ENCODE measurements at regions not wholly inside any gene's neighbourhood (a gene's known extent, or its start where the extent isn't known, plus 50 kb on each side); places are given as distances from the start of the nearest gene placed in this dataset.

DNA sequence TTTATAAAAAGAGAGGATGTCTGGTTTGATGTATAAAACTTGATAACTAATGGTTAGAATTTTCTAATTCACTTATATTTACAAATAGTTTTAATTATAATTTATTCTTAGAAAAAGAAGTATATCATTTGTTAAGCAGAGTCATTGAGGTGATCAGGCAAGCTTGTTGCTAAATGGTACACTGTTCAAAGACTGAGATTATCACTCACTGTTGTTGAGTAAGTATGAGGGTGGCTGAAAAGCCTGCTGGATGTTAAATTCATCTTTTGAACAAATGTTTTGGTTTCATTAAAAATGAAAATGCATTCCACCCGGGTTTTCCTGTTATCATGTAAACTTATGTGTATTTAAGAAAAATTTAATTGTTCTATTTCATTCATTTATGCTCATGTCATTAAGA lies 451.8 kb downstream of the ADAMTS20 start:
- TF ChIP-seq, protein P1, sequence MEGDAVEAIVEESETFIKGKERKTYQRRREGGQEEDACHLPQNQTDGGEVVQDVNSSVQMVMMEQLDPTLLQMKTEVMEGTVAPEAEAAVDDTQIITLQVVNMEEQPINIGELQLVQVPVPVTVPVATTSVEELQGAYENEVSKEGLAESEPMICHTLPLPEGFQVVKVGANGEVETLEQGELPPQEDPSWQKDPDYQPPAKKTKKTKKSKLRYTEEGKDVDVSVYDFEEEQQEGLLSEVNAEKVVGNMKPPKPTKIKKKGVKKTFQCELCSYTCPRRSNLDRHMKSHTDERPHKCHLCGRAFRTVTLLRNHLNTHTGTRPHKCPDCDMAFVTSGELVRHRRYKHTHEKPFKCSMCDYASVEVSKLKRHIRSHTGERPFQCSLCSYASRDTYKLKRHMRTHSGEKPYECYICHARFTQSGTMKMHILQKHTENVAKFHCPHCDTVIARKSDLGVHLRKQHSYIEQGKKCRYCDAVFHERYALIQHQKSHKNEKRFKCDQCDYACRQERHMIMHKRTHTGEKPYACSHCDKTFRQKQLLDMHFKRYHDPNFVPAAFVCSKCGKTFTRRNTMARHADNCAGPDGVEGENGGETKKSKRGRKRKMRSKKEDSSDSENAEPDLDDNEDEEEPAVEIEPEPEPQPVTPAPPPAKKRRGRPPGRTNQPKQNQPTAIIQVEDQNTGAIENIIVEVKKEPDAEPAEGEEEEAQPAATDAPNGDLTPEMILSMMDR (IDR thresholded peaks at IDR 0.05), result no peak
- no peak for TF ChIP-seq POLR2A (IDR thresholded peaks at IDR 0.05)

Measured in vagina (tissue), 2 donors.